ENCODE measurements at regions not wholly inside any gene's neighbourhood (a gene's known extent, or its start where the extent isn't known, plus 50 kb on each side); places are given as distances from the start of the nearest gene placed in this dataset.

DNA sequence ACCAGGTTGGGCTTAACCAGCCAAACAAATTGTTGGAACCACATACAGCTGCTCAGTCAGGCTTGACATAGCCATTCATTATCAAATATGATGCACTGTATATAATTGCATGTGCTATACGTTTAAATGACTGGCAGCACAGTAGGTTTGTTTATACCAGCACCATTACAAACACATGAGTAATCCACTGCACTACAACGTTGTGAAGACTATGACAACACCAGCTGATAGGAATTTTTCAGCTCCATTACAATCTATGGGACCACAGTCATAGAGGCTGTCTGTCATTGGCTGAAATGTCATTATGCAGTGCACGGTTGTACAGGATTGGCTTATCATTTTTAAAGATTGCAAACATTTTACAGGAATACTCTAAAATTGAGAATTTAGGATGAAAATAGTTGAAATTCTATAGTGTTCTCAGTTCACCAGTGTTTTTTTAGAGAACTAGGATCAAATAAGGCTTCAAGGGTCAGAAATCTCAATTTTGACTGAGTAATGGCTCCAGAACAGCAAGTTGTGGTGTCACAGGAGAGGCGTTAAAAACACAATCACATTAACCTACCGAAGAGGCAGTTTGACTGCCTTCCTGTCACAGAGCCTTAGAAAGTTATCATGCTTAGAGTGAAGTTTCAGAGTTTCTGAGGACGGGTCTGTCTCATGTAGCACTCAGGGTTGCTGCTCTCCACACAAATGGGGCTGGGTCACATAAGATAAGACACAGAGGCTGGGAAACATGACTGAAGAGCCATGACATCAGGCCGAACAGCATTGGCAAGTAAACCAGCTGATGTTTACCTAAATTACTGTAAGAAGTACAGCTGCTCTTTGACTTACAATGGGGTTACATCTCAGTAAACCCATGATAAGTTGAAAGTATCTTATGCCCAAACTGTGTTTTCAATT lies 60.7 kb upstream of the SMLR1 start:
- no peak for DNase-seq (ENCODE audit: low spot score)

DNA sequence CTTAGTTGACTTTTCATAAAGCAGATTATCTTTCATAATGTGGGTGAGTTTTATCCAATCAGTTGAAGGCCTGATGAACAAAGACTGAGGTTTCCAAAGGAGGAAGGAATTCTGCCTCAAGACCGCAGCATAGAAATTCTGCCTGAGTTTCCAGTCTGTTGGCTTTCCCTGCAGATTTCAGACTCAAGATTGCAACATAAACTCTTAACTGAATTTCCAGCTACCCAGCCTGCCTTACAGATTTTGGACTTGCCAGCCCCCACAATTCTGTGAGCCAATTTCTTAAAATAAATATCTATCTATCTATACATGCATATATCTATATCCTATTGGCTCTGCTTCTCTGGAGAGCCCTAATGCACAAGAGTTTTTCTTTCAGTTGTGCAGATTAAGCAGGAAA lies 57.3 kb upstream of the SMLR1 start:
- no peak for DNase-seq (ENCODE audit: low spot score)

DNA sequence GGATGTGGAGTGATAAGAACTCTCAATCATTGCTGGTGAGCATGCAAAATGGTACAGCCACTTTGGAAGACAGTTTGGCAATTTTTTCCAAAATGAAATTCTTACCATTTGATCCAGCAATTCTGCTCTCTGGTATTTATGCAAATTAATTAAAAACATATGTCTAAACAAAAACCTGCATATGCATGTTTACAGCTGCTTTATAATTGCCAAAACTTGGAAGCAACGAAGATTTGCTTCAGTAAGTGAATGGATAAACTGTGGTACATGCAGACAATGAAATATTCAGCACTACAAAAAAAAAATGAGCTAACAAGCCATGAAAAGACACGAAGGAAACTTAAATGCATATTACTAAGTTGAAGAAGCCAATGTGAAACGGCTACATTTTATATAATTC lies 55.5 kb upstream of the SMLR1 start:
- no peak for DNase-seq (ENCODE audit: low spot score)

DNA sequence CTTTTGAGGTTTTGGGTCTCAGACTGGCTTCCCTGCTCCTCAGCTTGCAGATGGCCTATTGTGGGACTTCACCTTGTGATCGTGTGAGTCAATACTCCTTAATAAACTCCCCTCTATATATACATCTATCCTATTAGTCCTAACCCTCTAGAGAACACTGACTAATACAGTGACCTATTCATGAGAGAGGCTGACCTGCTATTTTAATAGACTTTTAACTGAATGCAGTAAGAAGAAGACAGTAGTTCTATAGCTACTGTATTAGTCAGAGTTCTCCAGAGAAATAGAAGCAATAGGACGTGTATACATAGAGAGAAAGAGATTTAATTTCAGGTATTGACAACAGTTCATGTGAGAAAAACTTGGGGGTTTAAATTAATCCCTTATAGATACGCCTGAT lies 53.3 kb upstream of the SMLR1 start:
- no peak for DNase-seq (ENCODE audit: low spot score)

GRCh38 chr6:130775411-130776012 lies 51.7 kb upstream of the SMLR1 start:
- peak; percentile 10 for DNase-seq (ENCODE audit: low spot score)

DNA sequence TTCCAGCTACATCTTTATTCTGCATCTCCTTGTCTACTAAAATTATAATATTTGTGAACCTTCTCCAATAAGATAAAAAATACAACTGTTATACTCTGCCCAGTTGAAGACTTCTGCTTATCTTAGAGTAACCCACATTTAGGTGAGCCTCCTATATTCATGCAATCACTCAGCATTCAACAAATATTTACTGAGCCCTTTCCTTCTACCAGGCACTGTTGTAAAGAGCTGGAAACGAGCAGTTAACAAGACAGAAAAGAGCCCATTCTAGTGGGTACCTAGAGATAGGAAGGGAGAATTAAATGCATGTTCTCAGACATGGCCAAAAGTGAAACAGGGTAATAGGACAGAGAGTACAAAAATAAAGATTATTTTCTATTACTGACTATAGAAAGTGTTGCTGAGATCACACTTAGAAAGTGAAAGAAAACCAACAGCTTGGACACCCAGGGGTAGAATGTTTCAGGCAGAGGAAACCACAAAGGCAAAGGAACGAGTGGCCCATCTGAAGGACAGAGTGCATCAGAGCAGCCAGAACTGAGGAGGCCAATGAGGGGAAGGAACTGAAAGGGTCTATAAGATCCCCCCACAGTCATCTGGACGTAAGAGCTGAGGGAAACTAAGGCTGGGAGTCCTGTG lies 50.8 kb upstream of the SMLR1 start:
- DNase-seq (ENCODE audit: low spot score), result no peak

Data from AG08395 (cell line).